GM23248 (cell line): ENCODE measurements at regions not wholly inside any gene's neighbourhood (a gene's known extent, or its start where the extent isn't known, plus 50 kb on each side); places are given as distances from the start of the nearest gene placed in this dataset.
A peak's percentile ranks its signal among the peaks of the same experiment; 100 is the strongest.

Source experiments
- DNase-seq: peaks from one replicate; pipeline ENCODE4 v3.0.0-alpha.2; 2015
- H2AFZ ChIP-seq: fragments of 200-600 bp; sonication (generic); 2 replicates; pipeline ENCODE4 v1.6.1; 2016; ENCODE audit warnings: antibody characterized with exemption
- H3F3A ChIP-seq: fragments of 200-600 bp; sonication (generic); 2 replicates; pipeline ENCODE4 v1.6.1; 2016; ENCODE audit warnings: mild to moderate bottlenecking, antibody characterized with exemption, mixed run types; ENCODE audit not compliant: insufficient read depth
- H3K27ac ChIP-seq: fragments of 200-600 bp; sonication (generic); 2 replicates; pipeline ENCODE4 v1.5.1; 2016; ENCODE audit warnings: mild to moderate bottlenecking
- H3K27me3 ChIP-seq: fragments of 200-600 bp; sonication (generic); replicated peaks from 2 replicates; pipeline ENCODE4 v1.6.1; 2016; ENCODE audit warnings: mild to moderate bottlenecking; ENCODE audit not compliant: insufficient read depth
- H3K36me3 ChIP-seq: fragments of 200-600 bp; sonication (generic); 2 replicates; pipeline ENCODE4 v1.6.1; 2016; ENCODE audit warnings: low read depth, mild to moderate bottlenecking
- H3K4me1 ChIP-seq: fragments of 200-600 bp; sonication (generic); 2 replicates; pipeline ENCODE4 v1.6.1; 2016; ENCODE audit warnings: mild to moderate bottlenecking; ENCODE audit not compliant: insufficient read depth
- H3K4me2 ChIP-seq: fragments of 200-600 bp; sonication (generic); one replicate; pipeline ENCODE4 v1.6.1; 2016; ENCODE audit warnings: mild to moderate bottlenecking; ENCODE audit not compliant: unreplicated experiment
- H3K4me3 ChIP-seq: fragments of 200-600 bp; sonication (generic); 2 replicates; pipeline ENCODE4 v1.5.1; 2016; ENCODE audit warnings: mild to moderate bottlenecking
- H3K79me2 ChIP-seq: fragments of 200-600 bp; sonication (generic); 2 replicates; pipeline ENCODE4 v1.6.1; 2016; ENCODE audit warnings: mild to moderate bottlenecking; ENCODE audit not compliant: insufficient read depth
- H3K9ac ChIP-seq: fragments of 200-600 bp; sonication (generic); 2 replicates; pipeline ENCODE4 v1.6.1; 2016; ENCODE audit warnings: mild to moderate bottlenecking
- H3K9me2 ChIP-seq: fragments of 200-600 bp; sonication (generic); 2 replicates; pipeline ENCODE4 v1.6.1; 2016; ENCODE audit warnings: mixed run types, mild to moderate bottlenecking, moderate library complexity; ENCODE audit not compliant: insufficient read depth
- H3K9me3 ChIP-seq: fragments of 200-600 bp; sonication (generic); one replicate; pipeline ENCODE4 v1.6.1; 2017; ENCODE audit warnings: low read depth
- H4K20me1 ChIP-seq: fragments of 200-600 bp; sonication (generic); 2 replicates; pipeline ENCODE4 v1.6.0; 2016; ENCODE audit not compliant: insufficient read depth
- EZH2 ChIP-seq: fragments of 200-600 bp; sonication (generic); IDR thresholded peaks from 2 replicates; pipeline ENCODE4 v1.6.1; 2018; ENCODE audit warnings: antibody characterized with exemption, mild to moderate bottlenecking; ENCODE audit not compliant: insufficient read depth, poor library complexity, severe bottlenecking
- EZH2phosphoT487 ChIP-seq: fragments of 200-600 bp; sonication (generic); IDR thresholded peaks from 2 replicates; pipeline ENCODE4 v1.6.1; 2018; ENCODE audit warnings: antibody characterized with exemption, moderate library complexity, mild to moderate bottlenecking, low read depth; ENCODE audit not compliant: insufficient read depth
- WGBS, 2 experiments: methylation state at CpG; one replicate each; pipeline ENCODE4 v1.1.6; 2015 to 2017; ENCODE audit warnings: low lambda C conversion rate in 2 of 2, low coverage in 1 of 2; ENCODE audit errors: missing lambda C conversion rate in 2 of 2; 5-methylcytosine and 5-hydroxymethylcytosine counted together
- in situ Hi-C: fragments of 300-500 bp; cut with MboI; formaldehyde crosslinking; loops from 2 replicates; pipeline ENCODE4 v1.15.0; 2020

GRCh38 chr12:131487388-131488124, 223.3 kb upstream of the SFSWAP start:
- no peaks in the 10 kb centered on the region for H3K9me2 ChIP-seq
- no peak overlapping the region for H3K4me3 ChIP-seq
- H3K27ac ChIP-seq = no peak overlapping the region
- no peak overlapping the region for H3K4me2 ChIP-seq
- H3F3A ChIP-seq = no peaks in the 10 kb centered on the region
- H3K79me2 ChIP-seq = no peaks in the 10 kb centered on the region
- H3K27me3 ChIP-seq = no peaks in the 10 kb centered on the region
- no peaks in the 10 kb centered on the region for H3K36me3 ChIP-seq
- in situ Hi-C loops = no loop called here
- TF ChIP-seq EZH2phosphoT487 (no peak), EZH2 (no peak)
- H4K20me1 ChIP-seq = no peaks in the 10 kb centered on the region
- WGBS, 2 experiments = 11 to 17% methylated on average over 9 of the region's 9 CpGs
- no peaks in the 10 kb centered on the region for H3K9me3 ChIP-seq
- DNase-seq = peak; percentile 47
- no peaks in the 10 kb centered on the region for H3K4me1 ChIP-seq
- H2AFZ ChIP-seq = no peak overlapping the region
- no peak overlapping the region for H3K9ac ChIP-seq

DNA sequence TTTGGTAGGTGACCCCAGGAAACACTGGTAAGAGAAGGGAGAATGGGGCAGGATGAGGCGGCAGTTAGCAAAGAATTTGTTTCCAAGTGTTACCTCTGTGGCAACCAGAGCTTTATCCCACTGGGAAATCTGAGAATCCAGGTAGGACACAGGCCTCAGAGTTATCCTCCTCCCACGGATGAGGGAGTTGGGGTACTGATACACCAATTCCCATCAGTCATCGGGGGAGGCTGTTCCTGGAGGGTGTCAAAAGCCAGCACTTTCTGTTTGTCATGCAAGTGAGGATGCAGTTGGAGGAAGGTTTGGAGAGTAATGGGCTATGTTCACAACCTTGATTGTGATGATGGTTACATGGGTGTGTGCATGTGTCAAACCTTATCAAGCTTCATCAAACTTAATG, 221.2 kb upstream of the SFSWAP start:
- 46 to 58% methylated on average over 3 of the region's 3 CpGs for WGBS, 2 experiments
- Histone ChIP-seq H3K9ac (no peak overlapping the region), H3K36me3 (no peaks in the 10 kb centered on the region), H4K20me1 (no peaks in the 10 kb centered on the region), H3K27me3 (no peaks in the 10 kb centered on the region), H3K4me1 (no peaks in the 10 kb centered on the region), H3K9me2 (no peaks in the 10 kb centered on the region), H3F3A (no peaks in the 10 kb centered on the region), H3K9me3 (no peaks in the 10 kb centered on the region), H2AFZ (no peak overlapping the region), H3K4me3 (no peak overlapping the region), H3K79me2 (no peaks in the 10 kb centered on the region), H3K27ac (no peak overlapping the region), H3K4me2 (no peak overlapping the region)
- in situ Hi-C loops = no loop called here
- no peak for DNase-seq
- TF ChIP-seq EZH2phosphoT487 = no peak
- TF ChIP-seq EZH2 = no peak

DNA sequence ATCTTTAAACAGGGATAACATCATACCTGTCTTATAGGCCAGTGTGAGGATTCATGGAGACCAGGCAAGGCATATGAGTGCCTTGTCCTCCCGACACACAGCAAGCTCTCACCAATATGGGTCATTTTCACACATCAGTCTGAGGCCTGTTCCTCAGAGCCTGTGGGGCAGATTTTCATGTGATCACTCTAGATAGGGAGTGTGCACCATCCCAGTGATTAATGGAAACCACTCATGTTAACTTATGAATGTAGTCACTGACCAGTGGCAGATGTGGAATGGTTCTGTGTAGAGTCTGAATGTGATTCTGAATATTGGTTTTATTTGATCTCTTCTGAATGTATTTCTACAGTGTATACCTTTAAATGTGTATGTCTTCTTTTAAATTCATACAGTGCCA, 219.7 kb upstream of the SFSWAP start:
- DNase-seq = no peak
- Histone ChIP-seq H3F3A (no peaks in the 10 kb centered on the region), H3K9me2 (no peaks in the 10 kb centered on the region), H3K4me2 (no peak overlapping the region), H3K27ac (no peak overlapping the region), H3K27me3 (no peaks in the 10 kb centered on the region), H3K36me3 (no peaks in the 10 kb centered on the region), H3K4me1 (no peaks in the 10 kb centered on the region), H3K9ac (no peak overlapping the region), H3K4me3 (no peak overlapping the region), H3K9me3 (no peaks in the 10 kb centered on the region), H4K20me1 (no peaks in the 10 kb centered on the region), H3K79me2 (no peaks in the 10 kb centered on the region), H2AFZ (no peak overlapping the region)
- 23 to 50% methylated on average over 1 of the region's 1 CpG for WGBS, 2 experiments
- TF ChIP-seq EZH2 = no peak
- TF ChIP-seq EZH2phosphoT487 = no peak
- in situ Hi-C loops = no loop called here

DNA sequence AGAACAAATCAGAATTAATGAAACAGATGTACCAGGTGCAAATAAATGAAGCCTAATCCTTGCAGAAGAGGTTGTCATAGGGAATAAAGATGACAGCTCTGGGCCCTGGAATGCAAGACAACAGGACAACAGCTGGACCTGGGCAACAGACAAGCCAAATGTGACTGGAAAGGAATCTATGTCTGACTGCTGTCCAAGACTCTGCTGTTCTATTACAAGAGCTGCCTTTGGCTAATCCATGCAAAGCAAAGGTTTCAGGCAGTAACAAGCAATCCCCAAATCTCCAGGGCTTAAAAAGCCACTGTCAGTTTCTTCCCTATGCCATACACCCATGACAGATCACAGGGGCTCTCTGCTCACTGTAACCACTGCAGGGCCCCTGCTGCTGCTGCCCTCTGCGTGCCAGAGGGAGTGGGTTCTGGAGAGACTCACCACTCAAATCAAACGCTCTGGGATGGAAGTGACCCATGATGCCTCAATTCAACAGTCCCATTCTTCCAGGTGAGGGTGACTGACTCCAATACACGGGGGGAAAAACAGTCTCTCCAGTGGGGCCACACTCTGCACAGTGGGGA, 218.9 kb upstream of the SFSWAP start:
- H3F3A ChIP-seq = no peaks in the 10 kb centered on the region
- no peaks in the 10 kb centered on the region for H3K9me2 ChIP-seq
- no peaks in the 10 kb centered on the region for H3K4me1 ChIP-seq
- no peaks in the 10 kb centered on the region for H3K27me3 ChIP-seq
- H3K27ac ChIP-seq = no peak overlapping the region
- no peak for DNase-seq
- 28 to 37% methylated on average over 3 of the region's 3 CpGs for WGBS, 2 experiments
- no peaks in the 10 kb centered on the region for H3K36me3 ChIP-seq
- H2AFZ ChIP-seq = no peak overlapping the region
- no peak overlapping the region for H3K4me2 ChIP-seq
- in situ Hi-C loops = no loop called here
- TF ChIP-seq EZH2phosphoT487 (no peak), EZH2 (no peak)
- no peak overlapping the region for H3K4me3 ChIP-seq
- H3K9me3 ChIP-seq = no peaks in the 10 kb centered on the region
- no peaks in the 10 kb centered on the region for H3K79me2 ChIP-seq
- no peaks in the 10 kb centered on the region for H4K20me1 ChIP-seq
- H3K9ac ChIP-seq = no peak overlapping the region
